Glutamatergic neuron (in vitro differentiated cells): ENCODE measurements at regions not wholly inside any gene's neighbourhood (a gene's known extent, or its start where the extent isn't known, plus 50 kb on each side); places are given as distances from the start of the nearest gene placed in this dataset.

ENCODE experiments used
- DNase-seq: peaks from one replicate; pipeline ENCODE4 v3.0.0; 2022
- H3K27ac Mint-ChIP-seq: one replicate; pipeline ENCODE4 v1.8.0; 2020; ENCODE audit warnings: mild to moderate bottlenecking, mixed read lengths, inconsistent platforms; ENCODE audit not compliant: unreplicated experiment
- H3K27me3 Mint-ChIP-seq: one replicate; pipeline ENCODE4 v1.8.0; 2020; ENCODE audit warnings: mild to moderate bottlenecking, moderate library complexity, mixed read lengths, inconsistent platforms; ENCODE audit not compliant: unreplicated experiment
- H3K36me3 Mint-ChIP-seq: one replicate; pipeline ENCODE4 v1.8.0; 2020; ENCODE audit warnings: mild to moderate bottlenecking, mixed read lengths, inconsistent platforms; ENCODE audit not compliant: unreplicated experiment
- H3K4me1 Mint-ChIP-seq: one replicate; pipeline ENCODE4 v1.8.0; 2020; ENCODE audit warnings: mild to moderate bottlenecking, low read depth, mixed read lengths, inconsistent platforms; ENCODE audit not compliant: unreplicated experiment
- H3K4me3 Mint-ChIP-seq: one replicate; pipeline ENCODE4 v1.8.0; 2020; ENCODE audit warnings: mild to moderate bottlenecking, mixed read lengths, inconsistent platforms; ENCODE audit not compliant: unreplicated experiment
- H3K9me3 Mint-ChIP-seq: one replicate; pipeline ENCODE4 v1.8.0; 2020; ENCODE audit warnings: mild to moderate bottlenecking, moderate library complexity, mixed read lengths, inconsistent platforms; ENCODE audit not compliant: unreplicated experiment
- CTCF ChIP-seq: fragments of 200-600 bp; sonication (generic); IDR thresholded peaks from one replicate; pipeline ENCODE4 v1.5.0; 2021; ENCODE audit not compliant: partially characterized antibody, unreplicated experiment

- Mint-ChIP-seq H3K36me3 (no peaks in the 10 kb centered on the region), H3K27me3 (no peaks in the 10 kb centered on the region), H3K9me3 (no peaks in the 10 kb centered on the region), H3K27ac (no peak overlapping the region), H3K4me1 (no peaks in the 10 kb centered on the region), H3K4me3 (no peak overlapping the region)
- no peak for DNase-seq
- no peak for TF ChIP-seq CTCF
Measured at GRCh38 chr18:22482948-22483347, 65.2 kb upstream of the CTAGE1 start.

- H3K27me3 Mint-ChIP-seq, result no peaks in the 10 kb centered on the region
- H3K4me1 Mint-ChIP-seq, result no peaks in the 10 kb centered on the region
- H3K9me3 Mint-ChIP-seq, result no peaks in the 10 kb centered on the region
- TF ChIP-seq CTCF, result no peak
- DNase-seq, result no peak
- no peak overlapping the region for H3K4me3 Mint-ChIP-seq
- no peak overlapping the region for H3K27ac Mint-ChIP-seq
- H3K36me3 Mint-ChIP-seq, result no peaks in the 10 kb centered on the region
Measured at GRCh38 chr18:22483407-22483806, 65.7 kb upstream of the CTAGE1 start.

GRCh38 chr18:22484471-22484870 lies 66.8 kb upstream of the CTAGE1 start:
- TF ChIP-seq CTCF, result no peak
- Mint-ChIP-seq H3K9me3 (no peaks in the 10 kb centered on the region), H3K4me1 (no peaks in the 10 kb centered on the region), H3K27me3 (no peaks in the 10 kb centered on the region), H3K4me3 (no peak overlapping the region), H3K36me3 (no peaks in the 10 kb centered on the region), H3K27ac (no peak overlapping the region)
- no peak for DNase-seq

GRCh38 chr18:22485808-22486244 lies 68.1 kb upstream of the CTAGE1 start:
- Mint-ChIP-seq H3K27me3 (no peaks in the 10 kb centered on the region), H3K9me3 (no peaks in the 10 kb centered on the region), H3K4me3 (no peak overlapping the region), H3K4me1 (no peaks in the 10 kb centered on the region), H3K27ac (no peak overlapping the region), H3K36me3 (no peaks in the 10 kb centered on the region)
- no peak for DNase-seq
- no peak for TF ChIP-seq CTCF

GRCh38 chr18:22486667-22487066 lies 69.0 kb upstream of the CTAGE1 start:
- Mint-ChIP-seq H3K4me3 (no peak overlapping the region), H3K27ac (no peak overlapping the region), H3K9me3 (no peaks in the 10 kb centered on the region), H3K4me1 (no peaks in the 10 kb centered on the region), H3K36me3 (no peaks in the 10 kb centered on the region), H3K27me3 (no peaks in the 10 kb centered on the region)
- no peak for DNase-seq
- TF ChIP-seq CTCF, result no peak
